Ishikawa (cell line): ENCODE measurements at regions not wholly inside any gene's neighbourhood (a gene's known extent, or its start where the extent isn't known, plus 50 kb on each side); places are given as distances from the start of the nearest gene placed in this dataset.

Experiments used
- CEBPB ChIP-seq: IDR thresholded peaks from 2 replicates; pipeline ENCODE4 v1.6.1; 2012
- CREB1 ChIP-seq: IDR thresholded peaks from 2 replicates; pipeline ENCODE4 v1.6.1; 2012; ENCODE audit warnings: low read depth
- MAX ChIP-seq: IDR thresholded peaks from 2 replicates; pipeline ENCODE4 v1.6.1; 2012
- NFIC ChIP-seq: IDR thresholded peaks from 2 replicates; pipeline ENCODE4 v1.6.1; 2012
- TCF12 ChIP-seq: IDR thresholded peaks from 2 replicates; pipeline ENCODE4 v1.6.1; 2012; ENCODE audit warnings: low read depth
- YY1 ChIP-seq: IDR thresholded peaks from 2 replicates; pipeline ENCODE4 v1.6.1; 2012; ENCODE audit warnings: low read depth
- ZBTB7A ChIP-seq: IDR thresholded peaks from 2 replicates; pipeline ENCODE4 v1.6.1; 2012; ENCODE audit warnings: low read depth

GRCh38 chr5:158422653-158423515, 563.9 kb upstream of the CLINT1 start:
- TF ChIP-seq CREB1 (no peak), MAX (no peak), NFIC (no peak), CEBPB (no peak), ZBTB7A (no peak), YY1 (no peak), TCF12 (no peak)
